Kidney epithelial cell (primary cell): ENCODE measurements at regions not wholly inside any gene's neighbourhood (a gene's known extent, or its start where the extent isn't known, plus 50 kb on each side); places are given as distances from the start of the nearest gene placed in this dataset.
"Not testable (repeated sequence)": the region's sequence is repeated elsewhere in the genome, so short reads cannot be mapped to it uniquely, and the experiment has no call there.

ENCODE experiments used
- DNase-seq: peaks from one replicate; pipeline ENCODE4 v3.0.0-alpha.2; 2010; ENCODE audit warnings: low read depth
- H3K27me3 ChIP-seq: 2 replicates; pipeline ENCODE4 v1.6.0; 2011; ENCODE audit warnings: low read length; ENCODE audit not compliant: control insufficient read depth, insufficient read depth
- H3K36me3 ChIP-seq: 2 replicates; pipeline ENCODE4 v1.5.1; 2011; ENCODE audit warnings: low read length; ENCODE audit not compliant: control insufficient read depth, insufficient read depth
- H3K4me3 ChIP-seq: 2 replicates; pipeline ENCODE4 v1.5.1; 2011; ENCODE audit warnings: low read depth, mild to moderate bottlenecking, control low read depth, low read length
- CTCF ChIP-seq: IDR thresholded peaks from 2 replicates; pipeline ENCODE4 v1.5.1; 2011; ENCODE audit warnings: mild to moderate bottlenecking, moderate library complexity, low read length, control low read depth, inconsistent platforms; ENCODE audit not compliant: insufficient read depth, poor library complexity, severe bottlenecking

GRCh38 chr12:34124608-34125007 is 102.3 kb downstream of the ALG10 start:
- no peak for TF ChIP-seq CTCF
- H3K4me3 ChIP-seq, result no peak overlapping the region
- no peak for DNase-seq

GRCh38 chr12:34126239-34126641 is 103.9 kb downstream of the ALG10 start:
- DNase-seq, result no peak
- no peaks in the 10 kb centered on the region for H3K36me3 ChIP-seq
- no peak for TF ChIP-seq CTCF
- H3K27me3 ChIP-seq, result no peaks in the 10 kb centered on the region
- H3K4me3 ChIP-seq, result no peak overlapping the region

More at GRCh38 chr12:34124608-34125007, 102.3 kb downstream of the ALG10 start:
- Histone ChIP-seq H3K27me3 (no peaks in the 10 kb centered on the region), H3K36me3 (no peaks in the 10 kb centered on the region)

- DNase-seq, result no peak
- no peaks in the 10 kb centered on the region for H3K27me3 ChIP-seq
- no peaks in the 10 kb centered on the region for H3K36me3 ChIP-seq
- no peak for TF ChIP-seq CTCF
- H3K4me3 ChIP-seq, result no peak overlapping the region
These were observed 104.5 kb downstream of the ALG10 start for GRCh38 chr12:34126805-34127204.

- not testable (repeated sequence) for H3K4me3 ChIP-seq, DNase-seq, H3K27me3 ChIP-seq, H3K36me3 ChIP-seq
These were observed 105.1 kb downstream of the ALG10 start for GRCh38 chr12:34127379-34127778.

GRCh38 chr12:34142430-34142829 is 120.1 kb downstream of the ALG10 start:
- no peaks in the 10 kb centered on the region for H3K27me3 ChIP-seq
- H3K36me3 ChIP-seq, result no peaks in the 10 kb centered on the region
- no peak for TF ChIP-seq CTCF
- H3K4me3 ChIP-seq, result no peak overlapping the region
- DNase-seq, result no peak

- DNase-seq, result no peak
- Histone ChIP-seq H3K36me3 (no peaks in the 10 kb centered on the region), H3K4me3 (no peak overlapping the region), H3K27me3 (no peaks in the 10 kb centered on the region)
- no peak for TF ChIP-seq CTCF
These were observed 128.7 kb downstream of the ALG10 start for GRCh38 chr12:34151019-34151418.
